RCC 7860 (cell line): ENCODE measurements at regions not wholly inside any gene's neighbourhood (a gene's known extent, or its start where the extent isn't known, plus 50 kb on each side); places are given as distances from the start of the nearest gene placed in this dataset.

ENCODE experiments used
- DNase-seq: peaks from one replicate; pipeline ENCODE4 v3.0.0-alpha.2; 2015; ENCODE audit warnings: low spot score
- FAIRE-seq: peaks from 2 replicates; lab custom pipeline; 2012; peaks lifted over from hg19 to GRCh38; lab: Jason Lieb, UNC

DNA sequence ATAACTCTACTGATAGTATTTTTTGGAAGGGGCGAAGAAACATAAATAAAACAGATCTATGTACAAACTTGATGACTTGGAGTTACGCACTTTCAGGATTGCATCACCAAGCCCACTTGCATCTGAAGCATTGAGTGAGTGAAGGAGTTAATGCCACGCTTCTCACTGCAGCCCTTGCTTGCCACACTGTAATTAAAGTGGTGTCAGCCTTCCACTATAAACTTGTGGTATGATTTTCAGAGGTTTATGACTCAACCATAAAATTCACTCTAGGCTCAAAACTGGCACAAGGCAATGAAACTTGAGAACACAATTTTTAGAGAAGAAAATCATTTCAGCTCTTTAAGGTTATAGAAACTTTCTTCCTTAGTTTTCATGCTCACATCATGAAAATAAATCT, 93.9 kb upstream of the PRMT6 start:
- no peak for FAIRE-seq
- DNase-seq, result no peak

DNA sequence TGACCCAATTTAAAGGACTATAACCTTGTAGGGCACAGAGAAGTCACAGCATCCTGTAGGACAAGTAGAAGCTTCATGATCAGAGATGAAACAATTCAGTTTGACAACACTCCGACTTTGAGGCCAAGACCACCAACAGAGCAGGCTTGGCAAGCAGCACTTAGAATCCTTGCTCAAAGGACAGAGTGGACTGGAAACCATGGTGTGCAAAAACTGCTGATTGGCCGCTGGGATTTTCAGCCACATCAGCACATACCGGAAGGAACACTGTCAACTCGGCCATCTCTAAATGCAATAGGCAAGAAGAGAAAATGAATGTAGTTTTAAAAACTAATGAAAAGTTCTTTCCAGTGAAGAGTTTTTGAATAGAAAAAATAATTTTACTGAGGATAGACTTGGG, 92.0 kb upstream of the PRMT6 start:
- no peak for DNase-seq
- no peak for FAIRE-seq

GRCh38 chr1:106968644-106969043, 87.8 kb upstream of the PRMT6 start:
- no peak for FAIRE-seq
- no peak for DNase-seq

DNA sequence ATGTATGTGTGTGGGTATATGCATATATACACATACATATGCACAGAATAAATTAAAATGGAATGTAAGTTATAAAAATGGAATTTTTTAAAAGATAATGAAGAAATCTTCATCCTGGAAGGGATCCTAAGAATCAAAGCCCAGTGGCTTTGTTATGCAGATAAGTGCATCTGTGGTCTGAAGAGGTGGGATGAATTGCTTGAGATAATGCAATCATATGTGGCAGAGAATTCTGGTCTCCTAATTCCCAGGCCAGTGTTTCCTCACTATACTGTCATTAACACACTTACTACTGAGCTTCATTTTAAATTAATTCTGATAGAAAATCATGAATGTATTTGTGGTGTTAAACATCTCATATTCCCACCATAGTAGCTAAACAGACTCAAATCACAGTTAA, 86.7 kb upstream of the PRMT6 start:
- DNase-seq, result no peak
- no peak for FAIRE-seq

DNA sequence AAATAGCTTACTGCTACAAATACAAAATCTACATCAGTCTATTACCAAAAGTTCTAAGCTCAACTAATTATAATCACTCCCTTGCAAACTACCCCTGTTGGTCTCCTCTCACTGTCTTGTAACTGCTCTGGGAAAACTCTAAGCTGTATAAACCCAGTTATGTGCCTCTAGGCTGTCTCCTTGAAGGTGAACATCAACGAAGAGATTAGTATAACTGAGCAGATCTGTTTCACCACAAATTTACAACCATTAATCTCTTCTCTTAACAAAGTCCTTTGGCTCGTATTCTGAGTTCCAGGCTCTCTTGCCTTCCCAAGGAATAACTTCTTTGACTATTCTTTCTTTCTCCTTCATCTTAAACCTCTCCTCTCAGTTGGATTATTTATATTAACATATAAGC, 84.4 kb upstream of the PRMT6 start:
- DNase-seq (no peak), FAIRE-seq (no peak)

DNA sequence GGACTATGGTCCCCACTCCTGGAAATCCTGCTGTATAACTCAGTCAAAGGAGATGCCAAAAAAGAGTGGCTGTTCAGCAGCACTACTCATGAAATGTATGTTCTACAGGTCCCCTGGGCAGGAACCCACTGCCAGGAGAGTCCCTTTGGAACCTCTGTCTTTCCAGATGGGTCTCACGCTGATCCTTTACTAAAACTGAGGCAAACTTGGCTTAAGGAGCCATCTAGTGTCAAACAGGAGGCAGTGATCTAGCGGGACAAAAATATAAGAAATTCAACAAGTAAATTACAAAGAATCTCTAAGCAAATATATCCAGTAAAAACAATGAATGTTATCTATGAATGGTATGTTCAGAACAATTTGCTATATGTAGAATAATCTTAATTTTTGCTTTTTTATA, 80.5 kb upstream of the PRMT6 start:
- FAIRE-seq (no peak), DNase-seq (no peak)

- FAIRE-seq, result no peak
- no peak for DNase-seq
Measured at GRCh38 chr1:106978477-106979322, 77.8 kb upstream of the PRMT6 start.

DNA sequence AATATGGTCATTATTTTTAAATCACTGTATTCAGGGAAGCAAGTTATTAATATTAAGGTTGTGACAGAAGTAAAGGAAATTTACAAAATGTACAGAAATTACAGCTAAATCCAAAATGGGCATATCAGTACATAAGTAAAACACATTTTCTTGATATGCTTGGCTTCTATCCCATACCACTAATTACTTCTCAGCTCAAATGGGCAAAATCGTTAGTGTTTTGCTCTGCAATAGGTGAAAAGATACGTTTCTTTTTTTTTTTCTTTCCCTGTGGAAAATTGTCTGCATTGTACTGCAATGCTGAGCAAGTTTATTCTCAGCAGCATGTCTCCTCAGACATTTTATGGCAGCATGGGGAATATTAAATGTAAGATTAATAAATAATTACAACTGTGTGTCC, 77.1 kb upstream of the PRMT6 start:
- DNase-seq (no peak), FAIRE-seq (no peak)

DNA sequence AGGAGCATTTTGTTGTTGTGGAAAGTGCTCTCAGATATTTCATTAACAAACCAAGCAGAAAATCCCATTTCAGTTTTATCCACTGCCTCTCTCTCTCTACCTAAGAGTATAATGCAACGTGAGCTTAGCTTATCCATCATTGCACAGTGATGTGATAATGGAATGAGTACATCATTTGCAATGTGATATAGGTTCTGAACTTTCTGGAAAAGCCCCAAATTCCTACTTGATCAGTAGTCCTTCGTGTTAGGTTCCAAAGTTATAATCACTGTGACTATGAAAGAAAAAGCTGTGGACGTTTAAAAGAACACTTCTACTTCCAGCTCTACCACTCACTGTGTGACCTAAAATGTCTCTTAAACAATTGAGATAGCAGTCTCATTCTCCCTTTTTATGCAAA, 76.4 kb upstream of the PRMT6 start:
- DNase-seq, result no peak
- no peak for FAIRE-seq

DNA sequence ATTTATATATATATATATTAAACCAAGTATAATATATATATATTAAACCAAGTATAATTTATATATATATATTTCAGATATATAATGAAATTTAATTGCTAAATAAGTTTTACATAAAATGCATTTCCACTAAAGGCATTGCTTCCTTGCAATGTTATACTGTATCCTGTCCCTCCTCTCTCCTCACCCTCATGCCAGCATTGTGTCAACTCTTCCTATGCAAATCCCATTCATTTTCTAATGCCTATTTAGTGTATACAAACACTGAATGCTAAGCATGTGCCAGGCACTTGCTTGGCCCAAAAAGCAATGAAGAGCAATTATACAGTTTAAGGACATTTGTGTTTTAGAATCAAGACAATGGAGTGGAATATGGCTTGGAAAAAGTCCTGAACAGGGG, 71.7 kb upstream of the PRMT6 start:
- peak; percentile 39 for FAIRE-seq
- DNase-seq, result no peak

DNA sequence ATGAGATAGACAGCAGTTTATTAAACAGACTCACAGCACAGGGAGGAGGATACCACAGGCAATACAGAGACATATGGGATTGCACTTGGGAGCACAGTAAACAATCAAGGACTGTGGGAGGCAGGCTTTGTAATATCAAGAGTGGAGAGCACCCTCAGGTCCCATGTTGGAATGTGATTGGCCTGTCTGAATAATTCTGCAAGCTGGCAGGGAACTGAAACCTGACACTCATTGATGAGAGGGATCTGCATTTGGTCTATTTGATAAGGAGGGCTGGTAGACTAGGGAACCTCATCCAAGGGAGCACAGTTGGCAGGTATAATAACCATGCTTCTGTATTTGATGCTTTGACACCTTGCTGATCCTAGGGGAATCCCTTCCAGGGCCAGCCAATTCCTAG, 69.9 kb upstream of the PRMT6 start:
- no peak for FAIRE-seq
- no peak for DNase-seq

- DNase-seq (no peak), FAIRE-seq (no peak)
Measured at GRCh38 chr1:106995970-106996369, 60.5 kb upstream of the PRMT6 start.

DNA sequence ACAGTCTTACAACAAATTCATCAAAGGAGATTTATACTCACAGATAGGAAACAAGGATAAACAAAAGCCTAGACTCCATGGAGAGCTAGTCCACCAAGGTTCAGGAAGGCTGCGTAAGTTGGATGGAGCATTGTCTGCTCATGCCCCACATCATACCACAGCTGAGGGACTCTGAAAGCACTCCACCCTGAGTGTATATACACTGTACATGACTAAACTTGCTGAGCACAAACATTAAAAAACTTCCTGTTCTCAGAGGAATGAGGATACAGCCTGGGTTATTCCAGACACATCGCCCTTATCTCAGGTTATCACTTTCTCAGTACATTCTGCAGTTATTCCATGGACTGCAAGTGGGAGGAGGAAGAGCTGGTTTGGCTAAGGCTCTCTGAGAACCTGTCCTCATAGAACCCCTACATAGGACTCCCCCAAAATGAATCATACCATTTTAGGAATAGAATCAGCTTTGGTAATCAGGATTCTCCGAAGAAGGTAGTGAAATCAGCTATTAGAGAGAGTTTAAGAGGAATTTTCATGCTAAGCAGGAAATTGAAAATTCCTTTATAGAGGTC, 58.0 kb upstream of the PRMT6 start:
- no peak for FAIRE-seq
- DNase-seq, result no peak

DNA sequence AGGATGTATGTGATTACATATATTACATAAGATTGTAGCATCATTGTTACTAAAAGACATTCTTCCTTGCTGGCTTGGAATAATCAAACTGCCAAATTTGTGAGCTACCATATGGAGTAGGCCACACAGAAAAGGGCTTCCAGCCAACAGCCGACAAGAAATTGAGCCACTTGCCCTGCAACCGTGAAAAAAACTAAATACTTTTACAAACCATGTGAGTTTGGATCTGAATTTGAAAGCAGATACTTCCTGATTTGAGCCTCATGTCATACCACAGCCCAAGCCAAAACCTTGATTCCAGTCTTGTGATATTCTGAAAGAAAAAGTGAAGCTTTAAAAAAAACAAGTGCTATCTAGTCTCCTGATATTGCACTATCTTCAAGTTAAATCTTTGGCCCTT, 55.6 kb upstream of the PRMT6 start:
- DNase-seq, result no peak
- no peak for FAIRE-seq

DNA sequence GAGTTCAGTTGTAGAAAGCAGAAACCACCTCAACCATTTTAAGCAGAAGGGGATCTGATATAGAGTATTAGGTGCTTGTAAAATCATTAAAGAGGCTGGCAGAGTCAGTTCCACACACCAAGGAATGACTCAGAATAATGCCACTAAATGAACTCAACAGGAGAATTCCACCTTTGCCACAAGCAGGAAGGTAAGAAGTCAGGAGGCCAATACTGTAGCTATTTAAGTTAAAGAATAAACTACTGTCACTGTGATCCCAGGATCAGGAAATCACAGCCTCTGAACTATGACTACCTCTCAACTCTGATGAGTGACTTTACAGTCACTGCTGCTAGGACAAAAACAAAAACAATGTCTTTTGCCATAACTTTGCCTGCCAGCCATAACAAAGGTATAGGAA, 52.5 kb upstream of the PRMT6 start:
- DNase-seq (peak; percentile 58), FAIRE-seq (peak; percentile 89)

DNA sequence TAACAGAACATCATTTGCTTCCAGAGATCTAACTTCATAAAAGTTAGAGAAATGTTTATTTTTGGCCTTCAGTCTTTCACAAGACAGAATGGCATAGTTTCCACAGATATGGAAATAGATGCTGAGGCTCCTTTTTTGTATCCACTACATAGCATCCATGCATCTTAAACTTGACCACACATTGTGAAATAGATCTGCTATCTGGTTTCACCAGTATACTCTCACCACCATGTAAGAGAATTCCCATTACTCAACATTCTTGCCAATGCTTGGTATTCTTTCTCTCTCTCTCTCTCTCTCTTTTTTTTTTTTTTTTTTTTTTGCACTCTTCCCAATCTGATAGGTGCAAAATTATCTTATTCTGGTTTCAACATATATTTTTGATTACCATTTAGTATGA, 52.1 kb upstream of the PRMT6 start:
- DNase-seq (no peak), FAIRE-seq (no peak)
